GM19452 (cell line): ENCODE measurements at regions not wholly inside any gene's neighbourhood (a gene's known extent, or its start where the extent isn't known, plus 50 kb on each side); places are given as distances from the start of the nearest gene placed in this dataset.
"Not testable (repeated sequence)": the region's sequence is repeated elsewhere in the genome, so short reads cannot be mapped to it uniquely, and the experiment has no call there.

ENCODE experiments used
- ATAC-seq: cut with Tn5 transposase; IDR thresholded peaks from one replicate; pipeline ENCODE4 v1.9.1; 2021; ENCODE audit not compliant: unreplicated experiment

DNA sequence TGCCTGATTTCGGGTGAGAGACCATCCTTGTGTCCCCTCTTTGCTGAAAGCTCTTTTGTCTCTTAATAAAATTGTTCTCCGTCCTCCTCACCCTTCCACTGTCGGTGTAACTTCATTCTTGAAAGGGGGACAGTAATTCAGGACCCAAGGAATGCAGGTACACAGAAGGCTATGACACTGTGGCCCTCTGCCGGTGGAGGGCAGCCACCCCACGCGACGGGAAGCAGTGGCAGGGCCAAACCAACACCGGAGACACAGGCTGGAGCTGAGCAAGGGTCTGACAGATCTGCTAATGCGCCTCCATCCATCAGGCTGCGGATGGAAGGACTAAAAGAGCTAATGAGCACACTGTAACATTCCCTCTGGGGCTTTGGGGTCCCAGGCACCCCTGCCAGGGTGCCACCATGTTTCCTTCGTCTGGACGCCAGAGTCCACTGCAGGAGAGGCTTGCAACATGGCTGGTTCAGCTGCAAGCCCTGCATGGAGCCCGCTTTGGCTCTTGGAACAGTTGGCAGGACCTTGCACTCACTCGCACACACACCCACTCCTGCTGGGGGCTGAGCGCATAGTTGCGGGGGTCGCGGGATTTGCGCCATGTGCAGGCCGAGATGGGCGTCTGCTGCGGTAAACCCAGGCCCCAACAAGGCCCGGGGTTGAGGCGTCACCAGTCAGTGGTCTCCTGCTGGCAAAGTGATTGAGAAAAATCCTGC lies 544.1 kb upstream of the CDH7 start:
- ATAC-seq = no peak

DNA sequence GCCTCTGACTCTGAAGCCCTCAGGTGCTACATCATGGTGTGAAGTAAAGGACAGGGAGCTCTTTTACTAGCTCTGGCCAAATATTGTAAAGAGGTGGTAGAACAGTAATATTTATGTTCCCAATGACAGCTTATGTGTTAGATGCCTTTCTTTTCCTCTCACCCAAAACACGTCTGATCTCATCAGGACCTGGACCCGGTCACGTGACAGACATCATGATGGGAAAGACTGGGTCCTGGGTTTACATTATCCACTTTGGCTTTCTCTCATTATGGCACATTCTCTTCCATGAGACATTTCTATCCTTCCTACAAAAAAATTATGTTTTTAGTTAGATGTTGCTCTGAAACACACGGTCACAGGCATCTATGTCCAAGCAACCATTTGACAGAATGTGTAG lies 548.7 kb upstream of the CDH7 start:
- ATAC-seq = no peak

DNA sequence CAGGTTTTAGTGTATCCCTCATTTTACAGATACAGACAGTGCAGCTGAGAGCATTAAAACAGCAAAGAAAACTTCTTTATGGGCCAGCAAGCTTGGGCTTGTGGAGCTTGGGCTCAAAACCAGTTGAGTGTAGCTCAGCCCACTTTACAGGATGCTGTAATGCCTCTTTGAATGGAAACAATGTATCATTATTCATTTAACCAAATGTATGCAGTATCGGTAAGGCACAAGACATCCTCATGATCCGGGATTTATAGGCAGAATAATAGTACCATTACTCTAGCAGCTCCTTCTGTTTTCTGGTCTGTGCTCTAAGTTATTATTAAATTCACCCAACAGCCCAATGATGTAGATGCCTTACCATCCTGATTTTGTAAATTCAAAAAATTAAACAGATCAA lies 575.1 kb upstream of the CDH7 start:
- no peak for ATAC-seq

DNA sequence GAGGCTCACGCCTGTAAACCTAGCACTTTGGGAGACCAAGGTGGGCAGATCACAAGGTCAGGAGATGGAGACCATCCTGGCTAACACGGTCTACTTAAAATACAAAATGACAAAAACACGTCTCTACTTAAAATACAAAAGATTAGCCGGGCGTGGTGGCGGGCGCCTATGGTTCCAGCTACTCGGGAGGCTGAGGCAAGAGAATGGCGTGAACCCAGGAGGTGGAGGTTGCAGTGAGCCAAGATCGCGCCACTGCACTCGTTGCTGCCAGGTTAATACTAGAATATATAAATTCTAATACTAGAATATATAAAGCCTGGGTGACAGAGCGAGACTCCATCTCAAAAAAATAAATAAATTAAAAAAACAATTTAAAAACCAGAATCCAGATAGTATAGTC lies 588.7 kb upstream of the CDH7 start:
- ATAC-seq = not testable (repeated sequence)

DNA sequence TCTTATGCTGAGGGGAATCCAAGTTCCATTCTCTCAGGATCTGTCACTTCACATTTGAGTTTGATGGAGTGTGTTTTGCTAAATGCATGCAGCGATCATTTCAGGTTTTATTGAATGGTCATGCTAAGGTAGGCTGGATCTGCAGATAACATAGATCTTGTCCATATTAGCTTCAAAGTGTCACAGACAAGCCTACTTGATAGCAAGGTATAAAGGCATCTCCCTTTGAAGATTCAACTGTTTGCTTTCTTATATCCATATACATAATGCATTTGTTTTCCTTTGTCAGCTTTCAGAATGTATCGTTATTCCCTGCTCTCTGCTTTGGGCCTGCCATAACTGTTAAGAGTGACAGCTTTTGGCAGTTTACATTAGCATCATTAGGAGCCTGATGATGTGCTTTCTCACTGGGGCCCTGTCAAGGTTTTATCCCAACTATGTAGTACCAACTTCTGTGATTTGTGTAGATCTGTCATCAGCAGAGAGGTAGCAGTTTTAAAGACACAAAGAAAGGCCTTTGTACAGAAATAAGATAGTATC lies 604.3 kb upstream of the CDH7 start:
- no peak for ATAC-seq

DNA sequence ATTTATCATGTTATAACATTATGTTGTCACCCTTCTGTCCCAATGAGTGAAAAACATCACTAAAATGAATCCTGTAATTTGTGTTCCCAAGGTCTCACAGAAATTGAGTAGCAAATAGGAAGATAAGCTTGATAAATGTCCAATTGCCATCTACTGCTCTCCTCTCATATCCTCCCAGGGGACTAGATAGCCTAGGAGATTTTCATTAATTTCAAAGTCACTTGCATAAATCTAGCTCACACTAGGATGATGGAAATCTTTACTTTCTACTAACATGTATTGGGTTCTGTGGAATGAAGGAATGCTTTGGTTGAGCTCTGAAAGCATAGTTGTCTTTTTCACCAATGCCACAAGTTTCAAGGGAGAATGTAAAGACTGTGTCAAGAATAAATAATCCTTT lies 605.5 kb upstream of the CDH7 start:
- no peak for ATAC-seq

DNA sequence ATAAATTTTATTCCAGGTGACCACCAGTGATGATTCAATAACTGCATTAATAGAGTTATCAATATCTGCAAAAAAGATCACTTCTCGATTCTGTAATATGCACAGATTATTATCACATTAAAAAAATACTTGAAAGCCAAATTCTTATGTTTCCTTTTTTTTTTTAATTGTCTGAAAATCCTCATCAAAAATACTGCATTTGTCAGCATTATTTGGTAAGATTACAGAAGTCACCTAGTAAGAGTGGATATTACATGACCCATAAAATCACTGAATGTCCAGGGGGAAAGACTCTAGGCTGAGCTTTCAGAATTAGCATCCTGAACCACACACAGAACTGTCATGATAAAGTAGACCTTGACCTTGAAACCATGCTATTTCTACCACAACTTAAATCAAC lies 617.2 kb upstream of the CDH7 start:
- no peak for ATAC-seq

DNA sequence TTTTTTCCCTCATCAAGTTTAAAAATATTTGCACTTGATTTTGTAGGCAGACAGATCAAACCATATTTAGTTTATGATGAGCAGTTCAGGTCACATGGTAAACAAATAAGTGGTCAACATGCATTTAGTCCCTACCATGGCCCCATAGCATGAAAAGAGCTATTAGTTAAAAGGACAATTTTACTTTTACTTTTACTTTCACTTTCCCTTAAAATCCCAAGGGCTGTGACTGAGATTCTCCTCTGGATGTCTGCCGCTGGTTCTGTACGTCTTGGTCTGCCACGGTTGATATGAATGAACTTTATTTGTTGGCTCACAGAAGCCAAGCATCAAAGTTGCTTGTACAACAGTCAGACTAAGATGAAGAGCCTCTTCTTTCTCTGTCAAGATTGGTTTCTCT lies 626.2 kb upstream of the CDH7 start:
- no peak for ATAC-seq

DNA sequence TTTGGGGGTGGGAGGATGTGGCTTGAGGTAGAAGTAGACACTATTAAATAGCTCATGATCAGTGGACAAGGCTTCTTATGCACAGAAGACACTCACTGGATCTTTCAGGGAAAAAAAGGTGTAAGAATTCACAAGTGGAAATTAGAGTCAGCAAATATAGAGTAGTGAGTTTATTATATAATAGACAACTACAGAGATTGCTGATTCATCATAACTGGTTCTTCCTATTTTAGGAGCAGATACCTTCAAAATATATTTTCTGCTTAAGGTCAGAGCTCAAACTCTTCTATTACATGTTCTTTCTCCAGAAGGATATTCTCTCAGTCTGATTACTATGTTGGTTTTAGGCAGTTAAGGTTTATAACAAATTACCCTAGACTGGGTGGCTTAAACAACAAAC lies 646.9 kb upstream of the CDH7 start:
- ATAC-seq = no peak

DNA sequence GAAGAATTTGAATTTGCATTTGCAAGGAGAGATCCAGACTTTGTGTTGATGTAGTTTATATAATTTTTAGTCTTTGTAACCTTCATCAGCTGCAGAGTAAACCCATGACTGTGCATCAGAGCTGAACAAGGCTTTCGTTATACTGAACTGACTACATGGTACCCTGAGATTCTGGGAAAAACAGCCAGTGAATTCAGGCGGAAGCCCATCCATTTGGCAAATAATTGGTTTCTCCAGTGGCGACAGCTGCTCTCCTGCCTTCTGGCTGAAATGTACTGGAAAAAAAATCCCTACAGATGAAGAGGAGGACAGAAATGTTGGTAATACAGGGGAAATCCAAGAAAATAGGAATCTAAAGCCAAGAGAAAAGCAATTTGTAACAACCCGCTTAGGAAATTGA lies 657.5 kb upstream of the CDH7 start:
- no peak for ATAC-seq

DNA sequence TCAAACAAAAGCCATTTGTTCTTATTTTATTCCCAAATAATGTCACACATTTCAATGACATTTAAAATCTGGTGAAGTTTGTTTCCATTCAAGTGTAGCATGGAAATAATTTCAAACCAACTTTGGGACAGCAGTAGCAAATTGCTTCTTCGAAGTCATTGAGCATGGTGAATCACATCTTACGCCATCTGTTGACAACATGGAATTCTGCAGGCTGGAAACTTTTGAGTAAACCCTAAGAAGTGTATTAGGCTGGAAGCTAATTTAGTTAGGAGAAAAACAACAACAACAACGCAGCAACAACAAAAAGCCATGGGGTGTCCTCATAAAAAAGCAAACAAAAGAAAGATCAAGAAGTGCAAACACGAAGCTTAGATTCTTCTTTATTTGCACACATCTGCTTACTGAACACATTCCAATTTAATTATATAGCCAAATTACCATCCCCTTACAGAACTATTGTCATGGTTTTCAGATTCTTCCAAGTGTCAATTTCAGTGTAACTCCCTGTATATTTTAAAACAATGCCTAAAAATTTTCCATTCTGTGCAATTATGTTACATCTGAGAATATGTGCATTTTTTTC lies 659.0 kb upstream of the CDH7 start:
- no peak for ATAC-seq

DNA sequence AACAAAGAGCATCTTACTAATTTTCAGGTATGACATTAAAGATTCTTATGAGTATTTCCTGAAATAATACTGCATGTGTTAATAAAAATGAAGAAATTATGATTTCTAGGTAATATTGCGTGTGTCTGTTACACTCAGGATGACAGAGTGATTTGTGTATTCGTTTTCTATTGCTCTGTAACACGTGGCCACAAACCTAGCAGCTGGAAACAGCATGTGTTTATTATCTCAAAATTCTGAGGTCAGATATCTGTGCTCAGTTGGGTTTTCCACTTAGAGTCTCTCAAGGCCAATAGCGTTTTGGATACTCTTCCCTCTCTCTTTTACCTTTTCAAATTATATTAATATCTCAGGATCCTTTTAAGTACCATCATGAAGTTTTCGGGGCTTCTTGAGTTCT lies 667.9 kb upstream of the CDH7 start:
- no peak for ATAC-seq

DNA sequence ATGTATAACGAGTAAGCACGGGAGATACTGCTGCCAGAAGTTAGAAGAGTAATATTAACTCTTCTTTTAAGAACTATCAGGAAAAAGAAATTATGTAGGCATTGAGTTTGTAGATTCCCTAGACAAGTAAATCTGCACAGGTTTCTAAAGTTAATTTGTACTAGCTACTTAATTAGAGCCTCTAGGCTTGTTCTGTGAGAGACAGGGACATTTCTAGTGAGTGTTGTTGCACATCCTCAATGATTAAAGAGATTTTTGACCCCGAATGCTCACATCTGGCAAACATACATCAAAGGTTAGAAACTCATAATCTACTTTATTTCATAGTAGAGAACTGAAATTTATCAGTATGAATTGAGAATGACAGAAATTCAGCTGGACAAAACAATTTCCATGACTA lies 669.0 kb upstream of the CDH7 start:
- no peak for ATAC-seq

DNA sequence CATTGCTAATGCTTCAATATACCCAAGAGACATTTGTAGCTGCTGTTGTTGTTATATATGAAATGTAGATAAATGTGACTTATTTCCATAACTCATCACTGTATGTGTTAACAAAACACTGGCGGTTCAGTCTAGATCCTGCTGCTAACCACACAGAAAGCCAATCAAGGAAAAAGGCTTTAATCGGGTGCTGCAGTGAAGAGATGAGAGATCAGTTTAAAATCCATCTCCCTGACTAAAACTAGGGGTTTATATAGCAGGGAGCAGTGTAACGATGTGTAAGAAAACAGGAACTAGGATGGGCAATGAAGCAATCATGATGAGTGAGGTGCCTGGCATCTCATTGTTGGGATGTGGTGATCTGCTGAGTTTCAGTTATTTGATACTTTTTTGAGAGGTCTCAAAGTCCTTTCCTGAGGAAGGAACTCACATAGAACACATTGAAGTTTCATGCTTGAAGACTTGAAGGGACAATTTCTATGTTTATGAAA lies 677.7 kb upstream of the CDH7 start:
- no peak for ATAC-seq

DNA sequence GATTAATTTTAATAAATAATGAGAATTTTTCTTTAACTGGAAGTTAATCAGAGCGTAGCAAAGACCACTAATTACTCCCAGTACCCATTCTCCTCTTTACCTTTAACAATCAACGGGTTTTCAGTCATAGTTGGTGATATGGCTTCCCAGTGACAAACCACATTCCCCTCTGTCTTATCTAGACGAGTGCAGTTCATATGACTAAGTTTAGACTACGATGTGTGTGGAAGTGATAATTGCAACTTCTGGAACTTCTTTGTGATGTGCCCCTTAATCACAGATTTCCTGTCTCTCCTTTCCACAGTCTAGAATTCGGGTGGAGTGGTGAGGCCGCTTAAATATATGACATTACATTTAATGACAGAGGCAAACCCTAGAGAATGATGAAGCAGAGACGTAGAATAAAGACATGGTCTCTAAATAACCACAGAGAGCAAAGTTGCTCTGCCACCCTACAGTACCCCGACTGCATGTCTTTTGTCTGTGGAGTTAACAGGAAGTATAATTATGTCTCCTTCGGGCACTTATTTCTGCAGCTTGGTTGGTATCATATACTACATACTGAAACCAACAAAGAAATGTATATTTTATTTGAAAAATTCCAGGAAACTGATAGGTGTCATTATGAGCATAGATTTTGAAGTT lies 693.3 kb upstream of the CDH7 start:
- ATAC-seq = no peak

DNA sequence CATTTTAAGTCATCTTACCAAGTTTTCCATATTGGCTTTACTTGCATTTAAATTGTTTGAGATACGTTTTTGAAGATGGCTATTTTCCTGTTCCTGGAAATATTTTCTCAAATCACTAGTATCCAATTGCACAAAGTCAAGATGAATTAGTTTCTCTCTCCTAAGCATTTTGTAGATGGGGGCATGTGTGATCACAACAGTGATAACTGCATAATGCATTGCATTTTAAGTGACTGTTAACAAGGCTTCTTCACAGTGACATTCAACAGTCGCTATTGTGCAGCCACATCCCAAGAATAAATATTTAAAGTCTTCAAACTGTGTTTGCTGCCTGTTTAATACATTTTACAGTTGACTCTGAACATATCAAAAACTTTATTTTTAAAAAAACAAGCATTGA lies 694.2 kb upstream of the CDH7 start:
- ATAC-seq = no peak

DNA sequence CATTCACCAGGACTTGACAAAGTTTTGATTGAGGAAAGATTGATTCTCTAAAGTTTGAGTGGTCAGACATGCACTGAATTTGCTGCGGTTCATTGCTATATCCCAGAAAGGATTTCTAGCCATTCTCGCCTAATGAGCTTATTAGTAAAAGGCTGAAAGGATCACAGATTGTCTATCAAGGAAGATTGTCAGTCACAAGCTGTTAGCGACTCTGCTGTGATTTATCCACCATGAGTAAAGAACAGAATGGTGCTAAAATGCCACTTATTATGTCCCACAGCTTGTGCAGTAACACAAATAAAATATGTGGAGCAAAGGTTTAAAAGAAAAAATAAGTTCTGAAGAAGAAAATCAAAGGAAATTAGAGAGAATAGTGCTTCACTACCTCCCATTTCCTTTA lies 701.2 kb upstream of the CDH7 start:
- no peak for ATAC-seq

DNA sequence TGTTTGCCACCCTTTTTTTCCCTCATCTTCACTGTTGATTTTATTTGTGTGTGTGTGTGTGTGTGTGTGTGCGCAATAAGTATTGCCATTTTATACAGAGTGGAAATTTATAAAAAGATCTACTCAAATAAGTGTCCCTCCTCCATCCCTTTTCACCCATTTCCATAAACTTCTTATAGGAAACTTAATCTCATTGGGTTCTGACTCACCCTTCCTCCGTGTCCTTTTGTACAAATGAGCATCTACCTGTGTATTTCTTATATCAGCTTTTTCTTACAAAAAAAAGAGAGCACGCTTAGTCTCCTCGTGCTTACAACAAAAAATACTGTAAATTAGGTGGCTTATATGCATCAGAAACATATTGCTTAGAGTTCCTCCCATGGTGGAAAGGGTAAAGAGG lies 711.2 kb upstream of the CDH7 start:
- ATAC-seq = no peak

DNA sequence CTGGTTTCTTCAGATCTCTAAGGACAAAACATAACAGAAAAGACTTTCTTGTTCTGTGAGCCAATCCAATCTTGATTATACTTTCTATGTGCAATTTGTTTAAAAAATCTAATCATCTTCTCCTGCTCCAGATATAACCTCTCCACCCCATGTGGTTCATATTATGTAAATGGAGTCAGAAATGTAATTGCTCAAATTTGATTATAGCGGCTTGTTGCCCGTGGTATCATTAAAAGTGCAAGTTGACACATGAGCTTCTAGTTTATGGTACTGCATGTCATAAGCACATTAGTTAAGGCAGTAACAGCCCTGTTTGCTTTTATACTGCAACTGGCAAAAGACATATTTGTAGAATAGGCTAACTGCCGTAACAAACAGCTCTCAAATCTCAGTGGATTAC lies 715.1 kb upstream of the CDH7 start:
- ATAC-seq = no peak

DNA sequence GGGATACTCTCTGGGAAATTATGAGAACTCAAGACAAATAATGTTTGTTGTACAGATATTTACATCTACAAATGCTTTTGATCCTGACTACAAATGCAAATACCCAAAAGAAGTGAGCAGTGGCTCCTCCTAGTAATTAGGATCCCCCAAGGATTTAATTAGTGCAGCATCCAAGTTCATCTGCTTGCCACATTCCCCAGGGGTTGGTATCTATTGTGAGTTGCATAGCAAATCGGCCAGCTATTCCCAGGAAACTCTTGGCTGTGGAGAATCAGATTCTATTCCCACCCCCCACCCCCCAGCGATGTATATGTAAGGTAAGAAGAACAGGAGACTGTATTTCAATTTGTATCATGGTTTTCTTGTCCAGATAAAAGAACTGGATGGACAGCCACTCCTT lies 725.1 kb upstream of the CDH7 start:
- no peak for ATAC-seq

DNA sequence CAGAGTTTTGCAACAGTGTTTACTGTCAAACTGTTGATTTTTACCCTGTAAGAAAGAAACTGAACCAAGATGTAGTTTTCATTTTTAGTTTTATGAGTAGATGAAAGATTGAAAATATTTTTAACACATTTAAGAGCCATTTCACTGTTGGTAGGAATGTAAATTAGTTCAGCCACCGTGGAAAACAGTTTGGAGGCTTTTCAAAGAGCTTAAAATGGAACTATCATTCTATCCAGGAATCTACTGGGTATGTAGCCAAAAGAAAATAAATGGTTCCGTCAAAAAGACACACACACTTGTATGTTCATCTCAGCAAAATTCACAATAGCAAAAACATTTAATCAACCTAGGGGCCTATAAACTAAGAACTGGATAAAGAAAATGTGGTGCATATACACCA lies 729.8 kb upstream of the CDH7 start:
- ATAC-seq = no peak

DNA sequence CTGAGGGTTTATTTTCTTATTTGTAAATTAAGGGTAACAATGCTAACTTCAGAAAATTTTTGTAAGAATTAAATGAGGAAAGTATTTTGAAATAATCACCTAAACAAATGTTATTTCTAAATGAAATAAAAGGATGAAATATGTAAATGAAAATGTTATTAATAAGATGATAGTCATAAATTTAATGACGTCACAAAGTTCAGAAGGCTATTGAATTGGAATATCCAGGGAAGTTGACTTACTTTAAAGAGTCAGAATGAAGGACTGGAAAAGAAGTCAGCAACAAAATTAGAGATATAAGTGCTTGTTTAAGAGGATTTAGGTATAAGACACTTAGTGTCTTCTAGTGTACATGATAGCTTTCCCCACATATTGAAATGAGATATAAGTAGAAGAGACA lies 732.6 kb upstream of the CDH7 start:
- no peak for ATAC-seq
